Embryonic facial prominence (tissue), 1 donor: ENCODE measurements at regions not wholly inside any gene's neighbourhood (a gene's known extent, or its start where the extent isn't known, plus 50 kb on each side); places are given as distances from the start of the nearest gene placed in this dataset.
"Not testable (repeated sequence)": the region's sequence is repeated elsewhere in the genome, so short reads cannot be mapped to it uniquely, and the experiment has no call there.

ENCODE experiments used
- DNase-seq: peaks from one replicate; pipeline ENCODE4 v3.0.0-alpha.2; 2016; ENCODE audit errors: extremely low spot score

DNA sequence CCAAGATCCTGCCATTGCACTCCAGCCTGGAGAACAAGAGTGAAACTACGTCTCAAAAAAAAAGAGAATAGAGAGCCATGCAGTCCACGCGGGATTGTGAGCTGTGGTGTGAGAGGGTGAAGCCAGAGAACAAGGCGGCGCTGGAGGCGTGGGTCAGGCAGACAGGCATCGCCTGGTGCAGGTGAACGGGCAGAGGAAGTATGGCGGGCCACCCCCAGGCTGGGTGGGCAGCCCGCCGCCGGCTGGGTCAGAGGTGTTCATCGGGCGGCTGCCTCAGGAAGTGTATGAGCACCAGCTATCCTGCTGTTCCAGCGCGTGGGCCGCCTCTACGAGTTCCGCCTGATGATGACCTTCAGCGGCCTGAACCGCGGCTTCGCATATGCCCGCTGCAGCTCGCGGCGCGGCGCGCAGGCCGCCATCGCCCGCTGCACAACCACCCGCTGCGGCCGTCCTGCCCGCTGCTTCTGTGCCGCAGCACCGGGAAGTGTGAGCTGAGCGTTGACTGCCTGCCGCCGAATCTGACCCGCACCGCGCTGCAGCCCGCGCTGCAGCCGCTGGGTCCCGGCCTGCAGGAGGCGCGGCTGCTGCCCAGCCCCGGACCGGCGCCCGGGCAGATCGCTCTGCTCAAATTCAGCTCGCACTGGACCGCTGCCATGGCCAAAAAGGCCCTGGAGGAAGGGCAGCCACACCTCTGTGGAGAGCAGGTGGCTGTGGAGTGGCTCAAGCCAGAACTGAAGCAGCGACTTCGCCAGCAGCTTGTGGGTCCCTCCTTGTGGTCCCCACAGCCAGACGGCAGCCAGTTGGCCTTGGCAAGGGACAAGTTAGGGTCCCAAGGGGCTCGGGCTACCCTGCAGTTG, 95.5 kb upstream of the PLEKHM1 start:
- DNase-seq, result not testable (repeated sequence)

DNA sequence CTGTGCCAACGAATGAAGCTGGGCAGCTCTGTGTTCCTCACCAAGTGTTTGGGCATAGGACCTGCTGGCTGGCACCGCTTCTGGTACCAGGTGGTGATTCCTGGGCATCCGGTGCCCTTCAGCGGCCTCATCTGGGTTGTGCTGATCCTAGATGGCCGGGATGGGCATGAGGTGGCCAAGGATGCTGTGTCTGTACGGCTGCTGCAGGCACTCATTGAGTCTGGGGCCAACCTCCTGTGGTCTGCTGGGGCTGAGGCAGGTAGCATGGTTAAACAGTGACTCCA, 96.1 kb upstream of the PLEKHM1 start:
- not testable (repeated sequence) for DNase-seq

DNA sequence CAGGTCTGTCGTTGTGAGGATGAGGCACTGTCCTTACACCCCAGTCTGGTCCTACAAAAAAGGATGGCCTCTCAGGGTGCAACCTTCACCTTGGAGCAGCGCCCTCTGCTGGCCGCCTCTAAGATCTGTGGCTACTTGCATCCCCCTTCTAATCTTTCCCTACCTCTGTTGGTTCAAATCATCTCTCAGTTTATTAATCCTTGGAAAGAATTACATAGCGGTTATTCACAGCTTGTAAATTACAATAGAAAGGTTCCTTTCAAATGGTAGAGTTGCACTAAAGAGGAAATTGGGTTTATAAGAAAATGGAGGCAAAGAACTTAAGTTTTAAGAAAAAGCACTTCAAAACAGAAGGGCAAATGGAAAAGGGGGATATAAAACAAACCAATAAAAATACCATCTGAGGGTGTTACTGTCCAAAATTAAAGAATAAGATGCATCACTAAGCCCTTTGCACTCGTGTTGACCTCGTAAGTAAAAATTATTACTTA, 102.0 kb upstream of the PLEKHM1 start:
- not testable (repeated sequence) for DNase-seq

DNA sequence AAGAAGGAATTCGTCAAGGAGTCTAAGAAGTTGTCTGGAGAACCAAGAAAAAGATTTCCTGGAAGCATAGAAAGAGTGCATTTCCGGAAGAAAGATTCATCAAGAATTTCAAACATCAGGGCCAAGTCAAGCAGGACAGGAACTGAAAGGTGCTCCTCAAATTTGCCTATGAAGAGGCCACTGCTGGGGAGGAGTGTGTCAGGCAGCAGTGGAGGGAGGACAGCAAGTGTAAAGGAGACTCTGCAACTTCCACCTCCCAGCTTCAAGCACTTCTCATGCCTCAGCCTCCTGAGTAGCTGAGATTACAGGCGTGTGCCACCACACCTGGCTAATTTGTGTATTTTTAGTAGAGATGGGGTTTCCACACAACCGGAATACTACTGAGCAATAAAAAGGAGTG, 105.8 kb upstream of the PLEKHM1 start:
- DNase-seq, result not testable (repeated sequence)

DNA sequence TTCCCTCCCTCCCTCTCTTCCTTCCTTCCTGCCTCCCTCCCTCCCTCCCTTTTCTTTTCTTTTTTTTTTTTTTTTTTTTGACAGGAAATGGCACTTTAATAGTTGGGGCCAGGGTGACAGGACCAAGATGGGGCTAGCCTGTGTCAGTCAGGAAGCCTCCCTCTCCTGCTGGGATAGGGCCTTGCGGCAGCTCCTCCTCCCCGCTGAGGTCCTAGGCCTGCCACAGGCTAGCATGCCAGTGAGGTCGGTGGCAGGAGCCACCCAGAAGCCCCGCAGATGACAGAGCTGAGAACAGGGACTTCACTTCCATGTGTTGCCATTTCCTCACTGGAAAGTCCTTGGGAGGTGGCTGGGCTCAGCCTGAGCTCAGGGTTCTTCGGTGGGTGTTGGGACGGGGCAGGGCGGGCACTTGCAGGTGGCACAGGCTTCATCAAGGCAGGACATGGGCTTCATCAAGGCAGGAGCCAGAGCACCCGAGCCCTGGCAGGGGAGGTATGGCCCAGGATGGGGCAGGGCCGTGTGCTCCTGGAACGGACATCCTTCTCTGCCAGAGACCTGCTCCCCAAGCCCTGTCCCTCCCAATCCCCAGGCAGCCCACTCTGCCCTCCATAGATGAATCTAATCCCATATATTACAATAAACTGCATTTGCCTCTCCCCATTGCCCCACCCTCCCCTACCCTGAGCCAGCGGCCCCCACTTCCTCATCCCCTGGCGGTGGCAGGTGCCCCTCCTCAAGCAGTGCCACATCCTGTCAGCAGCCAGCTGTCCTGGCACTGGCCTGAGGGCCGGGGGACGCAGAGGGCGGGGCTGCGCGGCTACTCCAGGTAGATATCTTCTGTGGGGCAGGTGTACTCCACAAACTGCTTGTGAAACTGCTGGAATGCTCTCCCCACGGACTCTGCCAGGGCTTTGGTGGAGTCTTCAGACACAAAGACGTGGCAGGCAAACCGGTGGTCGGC, 109.8 kb upstream of the PLEKHM1 start:
- not testable (repeated sequence) for DNase-seq

DNA sequence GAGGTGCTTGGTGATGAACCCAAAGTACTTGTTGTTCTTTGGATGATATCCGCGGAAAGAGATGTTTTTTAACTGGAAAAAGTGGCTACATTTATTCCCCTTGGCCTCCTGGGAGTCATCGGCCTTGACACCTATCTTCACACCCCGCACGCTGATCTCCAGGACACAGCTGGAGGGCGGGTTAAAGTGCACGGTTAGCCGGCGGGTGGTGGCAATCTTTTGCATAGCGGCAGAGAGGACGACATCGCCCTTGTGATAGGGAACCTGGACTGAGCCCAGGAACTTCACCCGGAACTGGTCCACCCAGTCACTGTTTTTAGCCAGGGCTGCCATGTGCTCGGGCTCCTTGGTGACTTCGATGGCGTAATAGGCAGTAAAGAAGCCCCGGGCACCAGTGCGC, 110.5 kb upstream of the PLEKHM1 start:
- not testable (repeated sequence) for DNase-seq

DNA sequence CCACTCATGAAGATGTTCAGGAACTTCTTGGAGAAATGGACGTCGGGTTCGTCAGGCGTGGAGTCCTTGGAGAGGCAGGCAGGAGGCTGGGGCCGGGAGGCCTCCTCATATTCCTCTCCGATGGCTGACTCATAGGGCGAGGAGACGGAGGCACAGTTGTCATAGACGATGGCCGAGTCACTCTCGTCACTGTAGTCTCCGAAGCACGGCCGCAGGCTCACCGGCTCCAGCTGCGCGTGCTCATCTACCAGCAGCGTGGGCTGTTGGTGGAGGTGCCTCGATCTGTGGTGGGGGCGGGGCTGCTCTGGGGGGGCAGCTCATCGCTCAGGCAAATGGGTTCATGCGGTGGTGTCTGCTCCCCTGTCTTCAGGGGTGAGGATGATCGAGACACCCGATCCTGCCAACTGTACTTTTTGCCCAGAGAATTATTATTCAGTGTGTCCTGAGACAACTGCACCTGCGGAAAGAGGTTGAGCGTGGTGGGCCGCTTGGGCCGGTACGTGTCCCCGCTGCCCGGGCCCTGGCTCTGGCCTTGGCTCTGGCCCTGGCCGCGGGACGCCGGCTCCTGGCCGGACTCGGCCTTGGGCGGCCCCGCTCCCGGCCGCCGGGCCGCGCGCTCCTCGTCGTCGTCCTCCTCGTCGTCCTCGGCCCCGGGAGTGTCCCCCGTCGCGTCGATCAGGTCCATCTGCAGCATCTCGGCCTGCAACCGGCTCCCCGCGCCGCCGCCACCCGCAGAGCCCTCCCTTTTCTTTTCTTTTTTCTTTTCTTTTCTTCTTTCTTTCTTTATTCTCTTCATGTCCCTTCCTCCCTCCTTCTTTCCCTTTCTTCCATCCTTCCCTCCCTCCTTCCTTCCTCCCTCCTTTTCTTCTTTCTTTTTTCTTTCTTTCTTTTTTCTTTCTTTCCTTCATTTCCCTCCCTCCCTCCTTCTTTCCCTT, 111.4 kb upstream of the PLEKHM1 start:
- not testable (repeated sequence) for DNase-seq

DNA sequence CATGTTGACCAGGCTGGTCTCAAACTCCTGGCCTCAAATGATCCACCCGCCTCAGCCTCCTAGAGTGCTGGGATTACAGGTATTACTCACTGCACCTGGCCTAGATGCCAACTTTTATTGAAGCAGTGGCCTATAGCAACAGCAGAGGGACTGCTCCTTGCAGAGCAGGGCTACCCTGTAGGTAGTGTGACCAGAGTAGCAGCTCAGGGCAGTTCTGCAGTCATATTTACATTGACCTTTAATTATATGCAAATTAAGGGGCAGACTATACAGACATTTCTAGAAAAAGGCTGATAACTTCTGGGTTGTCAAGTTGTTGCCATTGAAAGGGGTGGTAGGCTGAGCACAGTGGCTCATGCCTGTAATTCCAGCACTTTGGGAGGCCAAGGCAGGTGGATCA, 115.2 kb upstream of the PLEKHM1 start:
- not testable (repeated sequence) for DNase-seq

DNA sequence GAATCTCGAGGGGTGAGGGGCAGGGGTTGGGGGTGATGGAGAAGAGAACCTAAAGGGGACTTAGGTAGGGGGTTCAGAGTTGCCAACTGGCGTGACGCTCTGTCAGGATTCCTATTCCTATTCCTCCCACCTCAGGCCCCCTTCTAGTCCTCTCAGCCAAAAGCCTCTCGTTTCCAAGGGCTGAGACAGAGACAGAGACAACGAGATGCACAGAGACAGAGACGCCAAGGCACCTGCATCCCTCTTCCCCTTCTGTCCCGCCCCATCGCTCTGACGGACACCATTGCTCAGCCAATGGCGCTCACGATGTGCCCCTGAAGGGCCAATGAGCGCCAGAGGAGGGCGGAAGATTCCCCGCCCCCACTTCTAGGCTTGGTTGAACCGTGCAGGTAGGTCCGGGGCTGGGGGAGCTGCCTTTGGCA, 129.5 kb upstream of the PLEKHM1 start:
- DNase-seq, result not testable (repeated sequence)

DNA sequence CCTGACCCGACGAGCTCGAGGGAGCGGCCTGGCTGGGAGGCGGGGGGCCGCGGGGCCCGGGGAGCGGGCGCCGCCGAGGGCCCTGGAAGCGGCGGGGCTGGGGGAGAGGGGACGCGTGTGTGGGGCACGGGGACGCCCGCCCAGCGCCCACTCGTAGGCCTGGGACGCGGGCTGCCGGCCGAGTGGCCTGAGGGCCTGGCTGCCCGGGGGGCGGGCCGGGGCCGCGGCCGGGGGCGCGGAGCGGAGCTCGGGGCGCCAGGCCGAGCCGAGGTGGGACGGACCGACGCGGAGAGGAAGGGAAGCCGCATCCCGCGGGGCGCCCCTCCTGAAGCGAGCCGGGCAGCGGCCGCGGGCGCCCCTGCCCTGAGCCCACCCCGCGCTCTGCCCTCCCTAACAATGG, 129.9 kb upstream of the PLEKHM1 start:
- not testable (repeated sequence) for DNase-seq

DNA sequence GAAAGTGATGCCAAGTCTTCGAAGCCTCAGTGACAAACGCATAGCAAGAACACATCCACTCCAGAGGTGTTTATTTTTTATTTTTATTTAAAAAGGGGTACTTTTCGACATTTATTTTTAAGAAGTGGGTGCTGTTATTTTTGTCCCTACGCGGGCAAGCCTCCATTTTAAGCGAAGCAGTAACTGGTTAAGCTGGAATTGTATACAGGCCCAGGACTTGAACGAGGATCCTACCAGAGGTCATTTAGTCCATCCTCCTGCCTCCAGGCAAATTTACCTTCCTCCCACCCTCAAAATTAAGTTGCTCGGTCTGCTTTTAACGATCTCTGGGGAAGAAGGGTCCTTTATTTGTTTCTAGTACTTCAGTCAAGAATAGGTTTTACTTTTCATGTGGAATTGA, 130.6 kb upstream of the PLEKHM1 start:
- not testable (repeated sequence) for DNase-seq

DNA sequence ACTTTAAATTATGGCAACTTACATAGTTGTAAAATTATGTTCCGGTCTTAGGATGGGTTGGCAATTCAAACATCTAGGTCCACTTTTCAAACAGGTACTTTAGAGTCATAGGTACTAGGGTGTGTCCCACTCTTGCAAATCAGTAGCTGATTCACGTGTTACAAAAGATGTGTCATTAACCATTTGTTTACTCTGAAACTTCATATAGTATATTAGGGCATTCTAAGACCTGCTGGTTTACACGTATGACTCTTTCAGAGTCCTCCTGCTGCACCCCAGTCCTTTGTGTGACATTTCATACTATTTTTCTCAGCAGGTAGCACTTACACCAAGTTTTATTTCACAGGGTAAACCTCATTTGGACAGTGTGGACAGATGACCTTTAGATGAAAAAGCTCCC, 131.8 kb upstream of the PLEKHM1 start:
- not testable (repeated sequence) for DNase-seq

DNA sequence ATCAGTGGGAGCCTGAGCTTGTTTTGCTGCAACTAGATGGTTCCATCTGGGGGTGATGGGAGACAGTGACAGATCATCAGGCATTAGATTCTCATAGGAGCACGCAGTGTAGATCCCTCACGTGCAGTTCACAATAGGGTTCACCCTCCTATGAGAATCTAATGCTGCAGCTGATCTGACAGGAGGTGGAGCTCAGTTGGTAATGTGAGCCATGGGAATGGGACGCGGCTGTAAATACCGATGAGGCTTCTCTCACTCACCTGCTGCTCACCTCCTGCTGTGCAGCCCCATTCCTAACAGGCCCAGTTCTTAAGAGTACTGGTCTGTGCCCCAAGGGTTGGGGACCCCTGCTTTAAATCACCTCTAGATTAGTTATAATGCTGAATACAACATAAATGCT, 137.5 kb upstream of the PLEKHM1 start:
- no peak for DNase-seq

DNA sequence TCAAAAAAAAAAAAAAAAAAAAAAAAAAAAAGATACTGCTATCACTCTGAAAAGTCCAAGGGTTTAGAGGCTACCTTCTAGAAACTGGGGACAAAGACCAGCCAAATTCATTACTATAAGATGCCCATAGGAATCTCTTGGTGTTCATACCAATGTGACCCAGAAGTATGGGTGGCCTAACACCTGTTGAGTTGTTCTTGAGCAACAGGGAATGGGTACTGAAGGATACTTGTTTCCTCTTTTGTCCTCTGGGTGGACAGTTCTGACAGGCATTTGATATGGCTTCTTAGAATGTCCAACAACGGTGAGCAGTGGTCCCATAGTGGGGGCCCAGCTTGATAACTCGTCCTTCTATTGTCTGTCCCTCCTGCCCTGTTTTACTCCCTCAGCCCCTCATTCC, 141.4 kb upstream of the PLEKHM1 start:
- no peak for DNase-seq

DNA sequence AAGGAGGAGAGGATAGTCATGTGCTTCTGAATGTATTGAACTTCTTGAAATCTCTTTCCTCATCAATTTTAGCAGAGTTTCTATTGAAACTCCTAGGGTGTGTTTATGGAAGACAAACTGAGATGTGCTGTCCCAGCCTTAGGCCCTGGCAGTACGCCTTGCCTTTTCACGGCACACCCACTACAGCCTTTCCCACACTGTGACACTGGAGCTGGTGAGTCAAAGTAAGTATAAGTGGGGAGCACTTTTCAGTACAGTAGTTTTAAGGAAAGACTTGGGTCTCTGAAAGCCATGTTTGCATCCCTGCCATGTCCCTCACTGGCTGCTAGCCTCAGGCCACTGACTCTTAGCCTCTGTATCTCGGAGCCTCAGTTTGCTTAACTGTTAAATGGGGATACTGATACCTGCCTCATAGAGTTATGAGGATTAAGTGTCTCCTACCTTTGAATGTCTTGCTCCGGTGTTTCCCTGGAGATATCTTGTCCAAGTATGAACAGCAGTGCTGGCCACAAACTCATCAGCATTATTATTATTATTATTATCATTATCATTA, 144.7 kb upstream of the CRHR1 start:
- DNase-seq, result no peak

DNA sequence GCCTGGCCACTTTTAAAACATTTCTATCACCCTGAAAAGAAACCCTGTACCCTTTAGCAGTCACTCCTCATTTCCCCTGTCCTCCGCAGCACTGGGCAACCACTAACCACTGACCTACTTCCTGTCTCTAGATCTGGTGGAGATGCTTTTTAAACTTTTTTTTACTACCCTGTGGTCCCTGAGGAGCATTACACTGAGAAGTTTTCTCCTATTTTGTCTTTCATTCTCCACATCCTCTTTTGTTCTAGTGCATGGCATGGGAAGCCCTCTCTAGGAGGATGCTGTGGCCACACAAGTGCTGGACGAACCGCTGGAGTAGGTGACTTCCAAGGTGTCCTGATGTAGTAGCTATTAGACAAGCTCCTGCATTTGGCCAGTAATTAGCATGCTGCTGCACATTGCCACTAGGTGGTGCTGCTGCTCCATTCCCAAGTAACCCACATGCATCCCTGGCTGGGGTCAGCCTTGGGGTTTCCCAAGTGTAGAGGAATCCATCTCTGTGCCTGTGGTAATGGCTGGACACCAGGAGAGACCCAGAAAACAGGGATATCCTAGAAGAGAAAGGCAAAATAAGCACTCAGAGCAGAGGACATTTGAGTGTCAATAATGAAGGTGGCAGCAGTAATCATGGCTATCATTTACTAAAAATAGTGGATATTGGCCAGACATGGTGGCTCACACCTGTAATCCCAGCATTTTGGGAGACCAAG, 143.8 kb upstream of the CRHR1 start:
- DNase-seq, result no peak

DNA sequence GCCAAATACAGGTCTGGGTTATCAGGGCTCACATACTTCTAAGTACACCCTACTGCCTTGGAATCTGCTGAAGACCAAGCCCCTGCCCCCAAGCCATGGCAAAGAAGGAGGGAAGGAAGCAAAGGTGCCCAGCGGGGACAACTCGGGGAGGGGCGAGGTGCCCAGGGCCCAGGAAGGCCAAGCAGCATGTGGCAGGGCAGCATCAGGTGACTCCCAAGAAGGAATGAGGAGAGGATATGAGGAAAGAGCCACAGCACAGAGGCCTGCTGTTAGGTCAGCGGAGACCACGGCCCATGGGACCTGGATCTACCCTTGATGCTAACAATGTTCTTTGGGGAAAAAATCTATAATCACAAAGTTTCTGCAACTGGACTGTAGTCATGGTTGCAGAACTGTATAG, 142.6 kb upstream of the CRHR1 start:
- DNase-seq, result no peak

DNA sequence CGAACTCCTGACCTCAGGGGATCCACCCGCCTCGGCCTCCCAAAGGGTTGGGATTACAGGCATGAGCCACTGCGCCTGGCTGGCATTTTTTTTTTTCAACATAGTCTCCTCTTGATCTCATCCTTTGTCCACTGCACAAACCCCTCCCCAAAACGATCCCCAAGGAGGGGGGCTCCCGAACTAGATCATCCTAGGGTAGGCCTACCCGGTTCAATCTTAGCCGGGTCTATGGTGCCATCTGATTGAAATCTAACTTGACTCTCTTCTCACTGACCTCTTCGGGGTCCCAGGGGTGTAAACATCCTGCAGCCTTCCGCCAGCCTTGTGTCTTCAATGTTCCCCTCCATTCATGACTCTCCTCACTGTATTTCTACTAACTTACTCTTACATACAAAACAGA, 140.5 kb upstream of the CRHR1 start:
- DNase-seq, result no peak

DNA sequence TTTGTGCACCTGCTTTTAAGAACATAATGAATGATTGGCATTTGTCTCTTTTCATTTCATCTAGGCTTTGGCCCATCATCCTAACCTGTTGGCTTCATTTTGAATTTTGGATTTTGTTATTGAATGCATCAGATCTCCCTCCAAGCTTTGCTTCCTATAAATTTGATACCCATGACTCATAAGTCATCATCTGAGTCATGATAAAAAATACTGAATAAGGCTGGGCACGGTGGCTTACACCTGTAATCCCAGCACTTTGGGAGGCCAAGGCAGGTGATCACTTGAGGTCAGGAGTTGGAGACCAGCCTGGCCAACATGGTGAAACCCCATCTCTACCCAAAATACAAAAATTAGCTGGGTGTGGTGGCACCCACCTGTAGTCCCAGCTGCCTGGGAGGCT, 139.5 kb upstream of the CRHR1 start:
- not testable (repeated sequence) for DNase-seq

DNA sequence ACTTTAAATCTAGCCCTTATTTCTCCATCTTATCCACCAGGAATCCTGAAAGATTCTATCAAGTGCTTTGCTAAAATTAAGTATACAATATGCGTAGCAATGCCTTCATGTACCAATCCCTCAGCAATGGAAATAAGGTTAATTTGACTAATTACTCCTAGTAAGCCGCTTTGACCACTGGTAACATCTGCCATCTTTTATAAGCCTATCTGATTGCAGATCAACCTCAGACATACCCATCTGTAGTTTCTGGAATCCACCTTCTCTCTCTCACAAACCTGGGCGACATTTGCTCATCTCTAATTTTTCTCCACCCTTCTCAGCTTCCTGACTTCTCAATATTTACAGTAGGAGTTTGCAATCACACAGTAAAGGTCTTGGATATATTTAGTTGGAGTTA, 138.8 kb upstream of the CRHR1 start:
- no peak for DNase-seq
